Fibroblast of lung (primary cell): ENCODE measurements at regions not wholly inside any gene's neighbourhood (a gene's known extent, or its start where the extent isn't known, plus 50 kb on each side); places are given as distances from the start of the nearest gene placed in this dataset.
"Not testable (repeated sequence)": the region's sequence is repeated elsewhere in the genome, so short reads cannot be mapped to it uniquely, and the experiment has no call there.

Source experiments
- DNase-seq, 2 donors: peaks; one replicate each; pipeline versions ENCODE4 v3.0.0 to v3.0.0-alpha.2; 2010; ENCODE audit warnings: low read depth in 2 of 2
- H2AFZ ChIP-seq: 2 replicates; pipeline ENCODE4 v1.5.1; 2012; ENCODE audit warnings: low read length, control low read depth, inconsistent platforms
- H3K27ac ChIP-seq: 2 replicates; pipeline ENCODE4 v1.5.1; 2011; ENCODE audit warnings: low read length, control low read depth; ENCODE audit not compliant: insufficient read depth
- H3K27me3 ChIP-seq: 2 replicates; pipeline ENCODE4 v1.5.1; 2011; ENCODE audit warnings: mild to moderate bottlenecking, low read length; ENCODE audit not compliant: control insufficient read depth, insufficient read depth
- H3K36me3 ChIP-seq: 2 replicates; pipeline ENCODE4 v1.5.1; 2011; ENCODE audit warnings: low read length; ENCODE audit not compliant: control insufficient read depth, insufficient read depth
- H3K4me1 ChIP-seq: 2 replicates; pipeline ENCODE4 v1.5.1; 2011; ENCODE audit warnings: low read length; ENCODE audit not compliant: control insufficient read depth, insufficient read depth; ENCODE audit errors: extremely low read depth
- H3K4me2 ChIP-seq: 2 replicates; pipeline ENCODE4 v1.5.1; 2011; ENCODE audit warnings: low read length, control low read depth; ENCODE audit not compliant: insufficient read depth; ENCODE audit errors: extremely low read depth
- H3K4me3 ChIP-seq, 4 experiments: fragments of 200-600 bp in 1 of 4; sonication (generic) in 1 of 4; replicated peaks in 1 of 4; 2 replicates each; pipeline ENCODE4 v1.5.1; 2011 to 2016; ENCODE audit warnings: low read length in 4 of 4, low read depth in 3 of 4, mild to moderate bottlenecking in 3 of 4, control low read depth in 2 of 4, inconsistent platforms in 1 of 4, mixed read lengths in 1 of 4; ENCODE audit not compliant: insufficient read depth in 1 of 4; ENCODE audit errors: control extremely low read depth in 1 of 4
- H3K79me2 ChIP-seq: 2 replicates; pipeline ENCODE4 v1.5.1; 2012; ENCODE audit warnings: mild to moderate bottlenecking, low read length, inconsistent platforms; ENCODE audit not compliant: control insufficient read depth, insufficient read depth
- H3K9ac ChIP-seq: 2 replicates; pipeline ENCODE4 v1.5.1; 2011; ENCODE audit warnings: mild to moderate bottlenecking, low read length, control low read depth; ENCODE audit not compliant: insufficient read depth
- H3K9me3 ChIP-seq: 2 replicates; pipeline ENCODE4 v1.5.1; 2012; ENCODE audit warnings: low read depth, low read length; ENCODE audit not compliant: control insufficient read depth, insufficient read depth
- H4K20me1 ChIP-seq: 2 replicates; pipeline ENCODE4 v1.5.1; 2011; ENCODE audit warnings: low read length; ENCODE audit not compliant: control insufficient read depth, insufficient read depth; ENCODE audit errors: extremely low read depth
- CTCF ChIP-seq, 2 donors: IDR thresholded peaks in 1 of 2; conservative IDR thresholded peaks in 1 of 2; 1 replicate in 1 of 2; 2 replicates in 1 of 2; pipeline ENCODE4 v1.5.1; 2011 to 2012; ENCODE audit warnings: low read length in 2 of 2, control low read depth in 1 of 2, inconsistent platforms in 1 of 2, low read depth in 1 of 2, mild to moderate bottlenecking in 1 of 2
- EZH2 ChIP-seq: IDR thresholded peaks from 2 replicates; pipeline ENCODE4 v1.5.1; 2012; ENCODE audit warnings: low read length, control low read depth, mild to moderate bottlenecking; ENCODE audit errors: missing control alignments

- Histone ChIP-seq H3K4me1 (peaks cover 2% of the 10 kb centered on the region), H3K9me3 (no peaks in the 10 kb centered on the region), H3K27ac (no peak overlapping the region), H3K36me3 (no peaks in the 10 kb centered on the region), H3K27me3 (no peaks in the 10 kb centered on the region), H3K4me2 (no peak overlapping the region), H3K4me3 (no peak overlapping the region), H3K9ac (no peak overlapping the region), H4K20me1 (no peaks in the 10 kb centered on the region), H2AFZ (no peak overlapping the region), H3K79me2 (no peaks in the 10 kb centered on the region)
- no peak for DNase-seq
- TF ChIP-seq EZH2: no peak
- TF ChIP-seq CTCF (conservative IDR thresholded peaks at IDR 0.05 in 1 of 2, IDR thresholded peaks at IDR 0.05 in 1 of 2; ENCODE audit: low read depth in 1 of 2, low read length in 2 of 2): no peak
Observed at GRCh38 chr7:84912537-84912936, 274.3 kb downstream of the SEMA3D start.

- Histone ChIP-seq H3K9ac (no peak overlapping the region), H3K9me3 (no peaks in the 10 kb centered on the region), H3K79me2 (no peaks in the 10 kb centered on the region), H3K36me3 (no peaks in the 10 kb centered on the region), H3K4me2 (no peak overlapping the region), H3K27me3 (no peaks in the 10 kb centered on the region), H3K4me1 (peaks cover 2% of the 10 kb centered on the region), H3K27ac (no peak overlapping the region), H2AFZ (no peak overlapping the region), H4K20me1 (no peaks in the 10 kb centered on the region), H3K4me3 (no peak overlapping the region)
- no peak for DNase-seq
- TF ChIP-seq EZH2 (no peak), CTCF (conservative IDR thresholded peaks at IDR 0.05 in 1 of 2, IDR thresholded peaks at IDR 0.05 in 1 of 2; ENCODE audit: low read depth in 1 of 2, low read length in 2 of 2) (no peak)
Observed at GRCh38 chr7:84912018-84912417, 274.8 kb downstream of the SEMA3D start.

GRCh38 chr7:84911077-84911476 is 275.8 kb downstream of the SEMA3D start:
- no peaks in the 10 kb centered on the region for H3K36me3 ChIP-seq
- no peak for DNase-seq
- H3K4me3 ChIP-seq: no peak overlapping the region
- no peak for TF ChIP-seq EZH2
- TF ChIP-seq CTCF (conservative IDR thresholded peaks at IDR 0.05 in 1 of 2, IDR thresholded peaks at IDR 0.05 in 1 of 2; ENCODE audit: low read depth in 1 of 2, low read length in 2 of 2): no peak
- no peaks in the 10 kb centered on the region for H3K79me2 ChIP-seq
- H3K4me2 ChIP-seq: no peak overlapping the region
- H4K20me1 ChIP-seq: no peaks in the 10 kb centered on the region
- H2AFZ ChIP-seq: no peak overlapping the region
- H3K27me3 ChIP-seq: no peaks in the 10 kb centered on the region
- H3K9me3 ChIP-seq: no peaks in the 10 kb centered on the region
- H3K4me1 ChIP-seq: peaks cover 2% of the 10 kb centered on the region
- H3K9ac ChIP-seq: no peak overlapping the region
- H3K27ac ChIP-seq: no peak overlapping the region

GRCh38 chr7:84910322-84910721 is 276.5 kb downstream of the SEMA3D start:
- H4K20me1 ChIP-seq, H3K36me3 ChIP-seq, H3K79me2 ChIP-seq, H3K4me2 ChIP-seq, H3K9me3 ChIP-seq, H3K27ac ChIP-seq, H3K4me1 ChIP-seq, H3K27me3 ChIP-seq, H3K9ac ChIP-seq, H3K4me3 ChIP-seq, H2AFZ ChIP-seq: not testable (repeated sequence)
- DNase-seq: peak; percentile 9 to 21
